ENCODE measurements at regions not wholly inside any gene's neighbourhood (a gene's known extent, or its start where the extent isn't known, plus 50 kb on each side); places are given as distances from the start of the nearest gene placed in this dataset.

- DNase-seq, result no peak
- no peak overlapping the region for H3K4me3 Mint-ChIP-seq (ENCODE audit: low read depth, unreplicated experiment)
- BruUV-seq (replicated peaks), result no TSS peak
- H3K27ac Mint-ChIP-seq (ENCODE audit: unreplicated experiment), result no peak overlapping the region
- no peaks in the 10 kb centered on the region for H3K27me3 Mint-ChIP-seq (ENCODE audit: unreplicated experiment)
- intact Hi-C loops (cut with micrococcal nuclease; ENCODE audit: unreplicated experiment), result no loop called here
- H3K9me3 Mint-ChIP-seq (ENCODE audit: low read depth, unreplicated experiment), result no peaks in the 10 kb centered on the region
- TF ChIP-seq CTCF (IDR thresholded peaks at IDR 0.05; ENCODE audit: unreplicated experiment), result no peak
- H3K36me3 Mint-ChIP-seq (ENCODE audit: insufficient read depth, unreplicated experiment), result no peaks in the 10 kb centered on the region
- CTCF ChIA-PET, result no interaction called here
- peaks cover 31% of the 10 kb centered on the region for H3K4me1 Mint-ChIP-seq (ENCODE audit: low read depth, unreplicated experiment)
Measured at GRCh38 chr2:133676392-133677130, 108.3 kb upstream of the NCKAP5 start.

GRCh38 chr2:133680343-133681049, 112.2 kb upstream of the NCKAP5 start:
- no peak overlapping the region for H3K27ac Mint-ChIP-seq (ENCODE audit: unreplicated experiment)
- intact Hi-C loops (cut with micrococcal nuclease; ENCODE audit: unreplicated experiment), result no loop called here
- BruUV-seq (replicated peaks), result no TSS peak
- H3K27me3 Mint-ChIP-seq (ENCODE audit: unreplicated experiment), result peaks cover 11% of the 10 kb centered on the region
- H3K4me3 Mint-ChIP-seq (ENCODE audit: low read depth, unreplicated experiment), result no peak overlapping the region
- no peak for DNase-seq
- H3K9me3 Mint-ChIP-seq (ENCODE audit: low read depth, unreplicated experiment), result no peaks in the 10 kb centered on the region
- no peak for TF ChIP-seq CTCF (IDR thresholded peaks at IDR 0.05; ENCODE audit: unreplicated experiment)
- peaks cover 10% of the 10 kb centered on the region for H3K4me1 Mint-ChIP-seq (ENCODE audit: low read depth, unreplicated experiment)
- CTCF ChIA-PET, result no interaction called here
- no peaks in the 10 kb centered on the region for H3K36me3 Mint-ChIP-seq (ENCODE audit: insufficient read depth, unreplicated experiment)

GRCh38 chr2:133682347-133682746, 114.1 kb upstream of the NCKAP5 start:
- Mint-ChIP-seq H3K4me1 (ENCODE audit: low read depth, unreplicated experiment) (no peaks in the 10 kb centered on the region), H3K27me3 (ENCODE audit: unreplicated experiment) (peaks cover 29% of the 10 kb centered on the region), H3K27ac (ENCODE audit: unreplicated experiment) (no peak overlapping the region), H3K9me3 (ENCODE audit: low read depth, unreplicated experiment) (no peaks in the 10 kb centered on the region), H3K4me3 (ENCODE audit: low read depth, unreplicated experiment) (no peak overlapping the region), H3K36me3 (ENCODE audit: insufficient read depth, unreplicated experiment) (no peaks in the 10 kb centered on the region)
- intact Hi-C loops (cut with micrococcal nuclease; ENCODE audit: unreplicated experiment), result no loop called here
- no peak for TF ChIP-seq CTCF (IDR thresholded peaks at IDR 0.05; ENCODE audit: unreplicated experiment)
- BruUV-seq (replicated peaks), result no TSS peak
- CTCF ChIA-PET, result no interaction called here
- DNase-seq, result no peak

GRCh38 chr2:133682906-133683305, 114.6 kb upstream of the NCKAP5 start:
- intact Hi-C loops (cut with micrococcal nuclease; ENCODE audit: unreplicated experiment), result no loop called here

More at GRCh38 chr2:133682906-133683305, 114.6 kb upstream of the NCKAP5 start:
- CTCF ChIA-PET, result no interaction called here
- Mint-ChIP-seq H3K27me3 (ENCODE audit: unreplicated experiment) (peaks cover 35% of the 10 kb centered on the region), H3K27ac (ENCODE audit: unreplicated experiment) (no peak overlapping the region), H3K4me1 (ENCODE audit: low read depth, unreplicated experiment) (no peaks in the 10 kb centered on the region), H3K4me3 (ENCODE audit: low read depth, unreplicated experiment) (no peak overlapping the region), H3K36me3 (ENCODE audit: insufficient read depth, unreplicated experiment) (no peaks in the 10 kb centered on the region), H3K9me3 (ENCODE audit: low read depth, unreplicated experiment) (no peaks in the 10 kb centered on the region)
- BruUV-seq (replicated peaks), result no TSS peak
- no peak for DNase-seq
- TF ChIP-seq CTCF (IDR thresholded peaks at IDR 0.05; ENCODE audit: unreplicated experiment), result no peak

Data from Calu3 (cell line).